Mesendoderm (in vitro differentiated cells): ENCODE measurements at regions not wholly inside any gene's neighbourhood (a gene's known extent, or its start where the extent isn't known, plus 50 kb on each side); places are given as distances from the start of the nearest gene placed in this dataset.

Experiments used
- DNase-seq: peaks from one replicate; pipeline ENCODE4 v3.0.0; 2013
- H2AK5ac ChIP-seq: 2 replicates; pipeline ENCODE4 v1.6.1; 2013; ENCODE audit warnings: low read length, inconsistent platforms
- H2BK120ac ChIP-seq: 2 replicates; pipeline ENCODE4 v1.6.1; 2013; ENCODE audit warnings: low read depth, mild to moderate bottlenecking, low read length, moderate library complexity, mixed read lengths
- H2BK15ac ChIP-seq: replicated peaks from 2 replicates; pipeline ENCODE4 v1.6.1; 2013; ENCODE audit warnings: low read depth, mild to moderate bottlenecking, moderate library complexity
- H2BK5ac ChIP-seq: 2 replicates; pipeline ENCODE4 v1.6.1; 2013; ENCODE audit warnings: low read length, inconsistent platforms
- H3K18ac ChIP-seq: 2 replicates; pipeline ENCODE4 v1.6.1; 2013; ENCODE audit warnings: mild to moderate bottlenecking, low read length, mixed read lengths
- H3K23ac ChIP-seq: one replicate; pipeline ENCODE4 v1.6.1; 2013; ENCODE audit warnings: low read length
- H3K27ac ChIP-seq: 2 replicates; pipeline ENCODE4 v1.5.1; 2013; ENCODE audit warnings: low read depth, mild to moderate bottlenecking, inconsistent platforms, low read length, moderate library complexity
- H3K27me3 ChIP-seq: 2 replicates; pipeline ENCODE4 v1.6.1; 2013; ENCODE audit warnings: low read length, control low read depth, mild to moderate bottlenecking, inconsistent platforms; ENCODE audit not compliant: insufficient read depth, poor library complexity
- H3K36me3 ChIP-seq: 2 replicates; pipeline ENCODE4 v1.6.1; 2013; ENCODE audit warnings: low read length, inconsistent platforms; ENCODE audit not compliant: control insufficient read depth, insufficient read depth
- H3K4ac ChIP-seq: one replicate; pipeline ENCODE4 v1.6.1; 2013; ENCODE audit warnings: low read depth, mild to moderate bottlenecking, low read length, moderate library complexity
- H3K4me1 ChIP-seq: 2 replicates; pipeline ENCODE4 v1.6.1; 2013; ENCODE audit warnings: low read depth, low read length, inconsistent platforms; ENCODE audit not compliant: control insufficient read depth
- H3K4me2 ChIP-seq: 2 replicates; pipeline ENCODE4 v1.6.1; 2013; ENCODE audit warnings: low read length
- H3K4me3 ChIP-seq: 2 replicates; pipeline ENCODE4 v1.5.1; 2013; ENCODE audit warnings: mild to moderate bottlenecking, low read length
- H3K56ac ChIP-seq: one replicate; pipeline ENCODE4 v1.6.1; 2013; ENCODE audit warnings: low read length
- H3K79me1 ChIP-seq: 2 replicates; pipeline ENCODE4 v1.6.1; 2013; ENCODE audit warnings: low read length, inconsistent platforms
- H3K79me2 ChIP-seq: 2 replicates; pipeline ENCODE4 v1.6.1; 2013; ENCODE audit warnings: mild to moderate bottlenecking, low read length; ENCODE audit not compliant: control insufficient read depth, insufficient read depth
- H3K9ac ChIP-seq: 2 replicates; pipeline ENCODE4 v1.6.1; 2013; ENCODE audit warnings: low read length, inconsistent platforms
- H4K5ac ChIP-seq: one replicate; pipeline ENCODE4 v1.6.1; 2013; ENCODE audit warnings: low read length
- H4K8ac ChIP-seq: one replicate; pipeline ENCODE4 v1.6.1; 2013; ENCODE audit warnings: low read depth, mild to moderate bottlenecking, control low read depth, low read length, moderate library complexity
- WGBS: extraction: QIAGEN DNeasy Blood & Tissue Kit; methylation state at CpG from one replicate; pipeline ENCODE4 v1.1.7; 2013; ENCODE audit warnings: low lambda C conversion rate, missing lambda C conversion rate; ENCODE audit not compliant: insufficient coverage; ENCODE audit errors: extremely low coverage; 5-methylcytosine and 5-hydroxymethylcytosine counted together

- H3K23ac ChIP-seq = no peak overlapping the region
- H3K56ac ChIP-seq = no peak overlapping the region
- H2BK5ac ChIP-seq = no peak overlapping the region
- H2AK5ac ChIP-seq = no peak overlapping the region
- H3K27me3 ChIP-seq = no peaks in the 10 kb centered on the region
- H3K18ac ChIP-seq = no peak overlapping the region
- no peak overlapping the region for H2BK120ac ChIP-seq
- no peak for DNase-seq
- H2BK15ac ChIP-seq = no peak overlapping the region
- H3K27ac ChIP-seq = no peak overlapping the region
- no peaks in the 10 kb centered on the region for H3K79me2 ChIP-seq
- no peak overlapping the region for H4K8ac ChIP-seq
- no peak overlapping the region for H3K4ac ChIP-seq
- no peak overlapping the region for H4K5ac ChIP-seq
- no peak overlapping the region for H3K4me3 ChIP-seq
- WGBS = no CpG with 5 or more reads among the region's 4 CpGs
- H3K9ac ChIP-seq = no peak overlapping the region
- no peaks in the 10 kb centered on the region for H3K79me1 ChIP-seq
- no peaks in the 10 kb centered on the region for H3K36me3 ChIP-seq
- H3K4me1 ChIP-seq = no peaks in the 10 kb centered on the region
- no peak overlapping the region for H3K4me2 ChIP-seq
These were observed 664.4 kb downstream of the NYAP2 start for GRCh38 chr2:226063704-226064440.

- no CpG with 5 or more reads among the region's 3 CpGs for WGBS
- no peak overlapping the region for H2BK15ac ChIP-seq
- no peak overlapping the region for H2AK5ac ChIP-seq
- H3K23ac ChIP-seq = no peak overlapping the region
- no peak overlapping the region for H3K4ac ChIP-seq
- no peak overlapping the region for H3K4me3 ChIP-seq
- H3K18ac ChIP-seq = no peak overlapping the region
- no peaks in the 10 kb centered on the region for H3K79me2 ChIP-seq
- no peak overlapping the region for H3K9ac ChIP-seq
- H3K79me1 ChIP-seq = no peaks in the 10 kb centered on the region
- no peak overlapping the region for H3K4me2 ChIP-seq
- DNase-seq = no peak
- no peaks in the 10 kb centered on the region for H3K4me1 ChIP-seq
- H4K5ac ChIP-seq = no peak overlapping the region
- H2BK5ac ChIP-seq = no peak overlapping the region
- H3K27ac ChIP-seq = no peak overlapping the region
- no peak overlapping the region for H2BK120ac ChIP-seq
- no peaks in the 10 kb centered on the region for H3K27me3 ChIP-seq
- H3K56ac ChIP-seq = no peak overlapping the region
- no peak overlapping the region for H4K8ac ChIP-seq
- H3K36me3 ChIP-seq = no peaks in the 10 kb centered on the region
These were observed 660.6 kb downstream of the NYAP2 start for GRCh38 chr2:226059961-226060627.

- Histone ChIP-seq H3K18ac (no peak overlapping the region), H3K79me1 (no peaks in the 10 kb centered on the region), H2BK5ac (no peak overlapping the region), H2BK15ac (no peak overlapping the region), H3K23ac (no peak overlapping the region), H3K36me3 (no peaks in the 10 kb centered on the region), H3K79me2 (no peaks in the 10 kb centered on the region), H3K4me1 (no peaks in the 10 kb centered on the region), H3K27ac (no peak overlapping the region), H3K27me3 (no peaks in the 10 kb centered on the region), H3K4me3 (no peak overlapping the region), H4K5ac (no peak overlapping the region), H4K8ac (no peak overlapping the region), H3K4me2 (no peak overlapping the region), H2AK5ac (no peak overlapping the region), H3K56ac (no peak overlapping the region), H3K4ac (no peak overlapping the region), H3K9ac (no peak overlapping the region), H2BK120ac (no peak overlapping the region)
- WGBS = no CpG with 5 or more reads among the region's 1 CpG
- DNase-seq = peak; percentile 45
These were observed 658.4 kb downstream of the NYAP2 start for GRCh38 chr2:226057914-226058313.

- no CpG with 5 or more reads among the region's 1 CpG for WGBS
- H2BK120ac ChIP-seq = no peak overlapping the region
- H2AK5ac ChIP-seq = no peak overlapping the region
These were observed 657.9 kb downstream of the NYAP2 start for GRCh38 chr2:226057365-226057764.

GRCh38 chr2:226052772-226053416 lies 653.4 kb downstream of the NYAP2 start:
- H3K9ac ChIP-seq = no peak overlapping the region
- no CpG with 5 or more reads among the region's 6 CpGs for WGBS

More at GRCh38 chr2:226057365-226057764, 657.9 kb downstream of the NYAP2 start:
- H3K79me1 ChIP-seq = no peaks in the 10 kb centered on the region
- peak; percentile 65 for DNase-seq
- no peaks in the 10 kb centered on the region for H3K27me3 ChIP-seq
- H3K4me2 ChIP-seq = no peak overlapping the region
- H3K4me3 ChIP-seq = no peak overlapping the region
- H3K56ac ChIP-seq = no peak overlapping the region
- H2BK5ac ChIP-seq = no peak overlapping the region
- H3K36me3 ChIP-seq = no peaks in the 10 kb centered on the region
- H3K4ac ChIP-seq = no peak overlapping the region
- H3K18ac ChIP-seq = no peak overlapping the region
- no peak overlapping the region for H3K23ac ChIP-seq
- no peak overlapping the region for H2BK15ac ChIP-seq
- H3K27ac ChIP-seq = no peak overlapping the region
- H3K79me2 ChIP-seq = no peaks in the 10 kb centered on the region
- H4K5ac ChIP-seq = no peak overlapping the region
- no peak overlapping the region for H3K9ac ChIP-seq
- no peak overlapping the region for H4K8ac ChIP-seq
- no peaks in the 10 kb centered on the region for H3K4me1 ChIP-seq

More at GRCh38 chr2:226052772-226053416, 653.4 kb downstream of the NYAP2 start:
- no peaks in the 10 kb centered on the region for H3K79me1 ChIP-seq
- H4K5ac ChIP-seq = no peak overlapping the region
- no peak overlapping the region for H3K27ac ChIP-seq
- no peak overlapping the region for H3K18ac ChIP-seq
- H3K27me3 ChIP-seq = no peaks in the 10 kb centered on the region
- no peak overlapping the region for H2AK5ac ChIP-seq
- H2BK15ac ChIP-seq = no peak overlapping the region
- H3K36me3 ChIP-seq = no peaks in the 10 kb centered on the region
- no peak overlapping the region for H3K23ac ChIP-seq
- H3K56ac ChIP-seq = no peak overlapping the region
- H3K4me1 ChIP-seq = no peaks in the 10 kb centered on the region
- no peak overlapping the region for H4K8ac ChIP-seq
- no peak overlapping the region for H2BK5ac ChIP-seq
- no peak overlapping the region for H2BK120ac ChIP-seq
- no peaks in the 10 kb centered on the region for H3K79me2 ChIP-seq
- H3K4ac ChIP-seq = no peak overlapping the region
- no peak for DNase-seq
- H3K4me3 ChIP-seq = no peak overlapping the region
- no peak overlapping the region for H3K4me2 ChIP-seq
